SU-DHL-6 (cell line): ENCODE measurements at regions not wholly inside any gene's neighbourhood (a gene's known extent, or its start where the extent isn't known, plus 50 kb on each side); places are given as distances from the start of the nearest gene placed in this dataset.

Source experiments
- H2AFZ ChIP-seq: fragments of 200-600 bp; sonication (generic); 2 replicates; pipeline ENCODE4 v1.6.1; 2014; ENCODE audit warnings: low read depth, mild to moderate bottlenecking, moderate library complexity, mixed read lengths, antibody characterized with exemption, low read length; ENCODE audit not compliant: severe bottlenecking
- H3F3A ChIP-seq: fragments of 200-600 bp; shearing (Covaris generic); 2 replicates; pipeline ENCODE4 v1.6.0; 2016; ENCODE audit warnings: antibody characterized with exemption, mild to moderate bottlenecking; ENCODE audit not compliant: insufficient read depth
- H3K27ac ChIP-seq: fragments of 200-600 bp; sonication (generic); 2 replicates; pipeline ENCODE4 v1.5.1; 2016; ENCODE audit warnings: low read depth, mild to moderate bottlenecking, low read length, moderate library complexity, mixed read lengths
- H3K27me3 ChIP-seq: fragments of 200-600 bp; sonication (generic), shearing (Covaris generic); 2 replicates; pipeline ENCODE4 v1.6.0; 2014; ENCODE audit warnings: mild to moderate bottlenecking, low read length
- H3K36me3 ChIP-seq: fragments of 200-600 bp; sonication (generic); 2 replicates; pipeline ENCODE4 v1.6.1; 2014; ENCODE audit warnings: mild to moderate bottlenecking, low read length, mixed read lengths
- H3K4me2 ChIP-seq: fragments of 300-600, 200-600 bp; shearing (Covaris generic), sonication (generic); 2 replicates; pipeline ENCODE4 v1.6.0; 2014; ENCODE audit warnings: low read length, low read depth, mild to moderate bottlenecking; ENCODE audit not compliant: poor library complexity, severe bottlenecking
- H3K4me3 ChIP-seq: fragments of 200-600 bp; sonication (generic); 2 replicates; pipeline ENCODE4 v1.5.1; 2014; ENCODE audit warnings: antibody characterized with exemption, low read length, mild to moderate bottlenecking, mixed read lengths; ENCODE audit not compliant: insufficient read depth, poor library complexity, severe bottlenecking
- H3K79me2 ChIP-seq: fragments of 200-600 bp; sonication (generic); 2 replicates; pipeline ENCODE4 v1.6.1; 2014; ENCODE audit warnings: mild to moderate bottlenecking, low read length, moderate library complexity; ENCODE audit not compliant: insufficient read depth
- H3K9ac ChIP-seq: fragments of 200-600 bp; sonication (generic); 2 replicates; pipeline ENCODE4 v1.7.0; 2014; ENCODE audit warnings: mild to moderate bottlenecking, low read length
- H3K9me2 ChIP-seq: fragments of 200-600 bp; sonication (generic); replicated peaks from 2 replicates; pipeline ENCODE4 v1.6.1; 2014; ENCODE audit warnings: low read length; ENCODE audit not compliant: insufficient read depth
- H3K9me3 ChIP-seq: fragments of 200-600 bp; sonication (generic); 2 replicates; pipeline ENCODE4 v1.6.1; 2014; ENCODE audit warnings: low read length, mixed read lengths; ENCODE audit not compliant: insufficient read depth
- H4K20me1 ChIP-seq: fragments of 200-600 bp; sonication (generic); 2 replicates; pipeline ENCODE4 v1.6.1; 2014; ENCODE audit warnings: low read depth, mild to moderate bottlenecking, antibody characterized with exemption, low read length, moderate library complexity, mixed read lengths
- CTCF ChIP-seq: fragments of 200-600 bp; sonication (generic); IDR thresholded peaks from one replicate; pipeline ENCODE4 v1.5.1; 2017; ENCODE audit warnings: antibody characterized with exemption, mild to moderate bottlenecking, low read length, moderate library complexity; ENCODE audit not compliant: insufficient read depth, poor library complexity, severe bottlenecking
- EZH2phosphoT487 ChIP-seq: fragments of 200-600 bp; sonication (generic), shearing (Covaris generic); conservative IDR thresholded peaks from 2 replicates; pipeline ENCODE4 v1.6.1; 2018; ENCODE audit warnings: mild to moderate bottlenecking, antibody characterized with exemption, low read length, moderate library complexity, mixed read lengths

GRCh38 chr18:78006006-78006773 is 756.5 kb downstream of the GALR1 start:
- Histone ChIP-seq H3K9ac (no peak overlapping the region), H3K4me3 (no peak overlapping the region), H3K9me2 (no peaks in the 10 kb centered on the region), H3F3A (no peaks in the 10 kb centered on the region), H4K20me1 (no peaks in the 10 kb centered on the region), H2AFZ (no peak overlapping the region), H3K4me2 (no peak overlapping the region), H3K9me3 (no peaks in the 10 kb centered on the region), H3K27me3 (no peaks in the 10 kb centered on the region), H3K79me2 (no peaks in the 10 kb centered on the region), H3K27ac (no peak overlapping the region), H3K36me3 (no peaks in the 10 kb centered on the region)
- TF ChIP-seq EZH2phosphoT487 (no peak), CTCF (no peak)

GRCh38 chr18:78006774-78007260 is 757.2 kb downstream of the GALR1 start:
- Histone ChIP-seq H3K4me2 (no peak overlapping the region), H3F3A (no peaks in the 10 kb centered on the region), H3K9ac (no peak overlapping the region), H4K20me1 (no peaks in the 10 kb centered on the region), H3K4me3 (no peak overlapping the region), H3K79me2 (no peaks in the 10 kb centered on the region), H3K9me2 (no peaks in the 10 kb centered on the region), H2AFZ (no peak overlapping the region), H3K36me3 (no peaks in the 10 kb centered on the region), H3K27me3 (no peaks in the 10 kb centered on the region), H3K9me3 (no peaks in the 10 kb centered on the region), H3K27ac (no peak overlapping the region)
- TF ChIP-seq EZH2phosphoT487 (no peak), CTCF (no peak)

GRCh38 chr18:78010363-78010762 is 760.7 kb downstream of the GALR1 start:
- no peak overlapping the region for H3K27ac ChIP-seq
- H3K9me3 ChIP-seq: no peaks in the 10 kb centered on the region
- no peak overlapping the region for H2AFZ ChIP-seq
- no peaks in the 10 kb centered on the region for H3K79me2 ChIP-seq
- H3K9ac ChIP-seq: no peak overlapping the region
- no peaks in the 10 kb centered on the region for H3K27me3 ChIP-seq
- no peaks in the 10 kb centered on the region for H3K36me3 ChIP-seq
- no peak for TF ChIP-seq CTCF
- no peak for TF ChIP-seq EZH2phosphoT487
- no peak overlapping the region for H3K4me2 ChIP-seq
- no peak overlapping the region for H3K4me3 ChIP-seq
- no peaks in the 10 kb centered on the region for H3K9me2 ChIP-seq
- H3F3A ChIP-seq: no peaks in the 10 kb centered on the region
- H4K20me1 ChIP-seq: no peaks in the 10 kb centered on the region
